Activated T-cell treated with anti-CD3 and anti-CD28 coated beads, Interleukin-2, amount 50 U/mL, for 48 hours (primary cell): ENCODE measurements at regions not wholly inside any gene's neighbourhood (a gene's known extent, or its start where the extent isn't known, plus 50 kb on each side); places are given as distances from the start of the nearest gene placed in this dataset.
A peak's percentile ranks its signal among the peaks of the same experiment; 100 is the strongest.

Experiments used
- DNase-seq, 2 experiments: peaks; one replicate each; pipeline ENCODE4 v3.0.0-alpha.2; 2020

DNA sequence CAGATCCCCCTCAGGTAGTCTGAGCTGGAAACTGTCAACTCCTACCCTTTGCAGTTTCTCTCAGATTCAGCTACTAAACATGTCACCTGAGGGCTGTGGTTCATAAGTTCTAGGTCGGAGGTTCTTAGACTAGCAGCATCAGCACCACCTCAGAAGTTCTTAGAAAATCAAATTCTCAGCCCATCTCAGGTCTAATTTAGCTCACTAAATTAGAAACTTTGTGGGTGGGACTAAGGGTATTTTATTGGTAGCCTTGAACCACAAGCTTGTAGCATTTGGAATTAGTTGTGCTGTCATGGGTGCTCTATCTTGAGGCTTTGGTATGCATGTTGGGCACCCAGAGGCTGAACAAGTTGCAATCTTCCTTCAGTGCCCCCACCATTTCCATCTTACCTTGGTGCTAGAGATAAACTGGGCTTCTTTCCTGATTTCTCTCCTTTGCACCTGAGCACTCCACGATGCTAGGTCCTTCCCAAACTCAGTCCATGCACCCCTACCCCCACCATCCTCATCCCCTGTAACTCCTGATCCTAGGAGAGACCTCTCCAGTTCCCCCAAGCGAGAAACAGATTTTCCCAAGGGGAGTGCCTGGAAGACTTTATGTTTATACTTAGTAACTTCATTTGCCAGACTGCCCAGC is 54.2 kb downstream of the S1PR1 start:
- DNase-seq = peak; percentile 38 to 49

- DNase-seq = peak; percentile 51 to 57
Measured at GRCh38 chr1:101291562-101292380, 55.0 kb downstream of the S1PR1 start.

DNA sequence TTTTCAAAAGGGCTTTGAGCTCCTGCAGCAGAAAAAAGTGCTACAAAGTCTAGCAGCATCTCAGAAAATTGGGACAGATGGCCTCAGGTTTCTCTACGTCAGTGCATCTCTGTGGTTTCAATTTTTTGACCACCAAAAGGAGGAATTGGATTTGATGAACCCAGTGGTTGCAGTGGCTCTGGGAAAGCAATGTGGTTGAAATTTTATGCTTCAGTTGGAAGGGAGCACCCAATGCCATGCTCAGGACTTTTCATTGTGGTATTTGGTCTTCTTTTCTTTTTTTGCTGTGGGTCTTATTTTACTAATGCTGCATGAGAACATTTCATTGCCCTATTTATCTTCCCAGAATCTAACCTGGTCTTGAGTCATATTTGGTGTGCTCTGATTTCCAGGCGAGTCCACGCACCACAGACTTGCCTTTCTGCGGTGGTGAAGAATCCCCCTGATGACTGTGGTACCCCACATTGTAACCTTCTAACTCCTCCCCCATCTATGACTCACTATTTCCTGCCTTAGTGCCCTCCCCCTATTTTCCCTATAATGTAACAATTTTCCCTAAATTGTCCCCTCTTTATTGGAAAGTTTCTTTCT is 56.7 kb downstream of the S1PR1 start:
- DNase-seq = peak in 1 of 2 experiments; percentile 67

DNA sequence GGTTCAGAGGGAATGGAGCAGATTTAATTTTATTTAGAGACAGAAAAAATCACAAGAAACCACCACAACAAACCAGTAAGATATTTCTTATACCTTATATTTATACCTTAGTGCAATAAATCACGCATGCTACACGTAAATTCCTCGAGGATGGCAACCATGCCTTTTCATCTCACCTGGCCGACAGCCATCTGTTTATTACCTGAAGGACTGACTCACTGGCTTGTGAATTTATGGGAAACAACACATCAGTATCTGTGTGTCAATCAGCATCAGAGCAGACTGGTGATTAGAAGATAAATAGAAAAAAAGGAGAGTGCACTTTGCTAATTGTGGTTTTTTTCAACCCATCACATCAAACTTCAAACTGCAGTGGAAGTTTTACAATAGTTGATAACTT is 58.4 kb downstream of the S1PR1 start:
- no peak for DNase-seq

DNA sequence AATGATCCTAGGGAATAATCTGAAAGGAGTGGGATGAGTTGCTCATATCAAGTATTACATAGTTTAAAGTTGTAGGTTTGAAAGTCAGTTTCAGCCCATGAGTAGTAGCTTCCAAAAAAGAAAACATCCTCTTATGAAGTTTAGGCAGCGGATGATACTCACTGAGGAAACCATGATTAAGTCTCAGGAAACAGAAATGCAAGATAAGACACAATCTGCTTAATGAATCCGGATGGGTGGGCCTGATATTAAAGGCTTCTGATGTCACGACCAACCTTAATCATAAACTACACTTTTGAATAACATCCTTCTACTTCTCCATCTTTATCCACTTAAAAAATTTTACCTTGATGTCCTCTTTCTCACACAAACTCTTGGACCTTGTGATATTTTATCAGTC is 61.8 kb downstream of the S1PR1 start:
- DNase-seq = no peak

GRCh38 chr1:101299141-101299540 is 62.3 kb downstream of the S1PR1 start:
- DNase-seq = no peak

DNA sequence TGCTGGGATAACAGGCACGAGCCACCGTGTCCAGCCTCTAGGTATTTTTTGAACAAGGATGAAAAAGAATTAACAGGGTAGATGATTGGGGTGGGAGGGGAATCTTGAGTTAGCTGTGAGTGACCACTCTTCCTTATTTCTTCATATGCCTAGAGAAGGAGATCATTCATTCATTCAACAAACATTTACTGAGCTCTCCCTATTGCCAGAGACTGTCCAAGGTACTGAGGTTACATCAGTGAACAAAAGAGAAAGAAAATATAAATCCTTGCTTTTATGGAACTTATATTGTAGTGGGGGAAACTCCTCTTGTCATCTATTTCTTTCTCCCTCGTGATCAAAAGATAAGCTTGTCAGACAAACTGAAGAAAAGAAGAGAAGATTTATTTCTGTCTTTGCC is 62.9 kb downstream of the S1PR1 start:
- DNase-seq = no peak

GRCh38 chr1:101300916-101301315 is 64.1 kb downstream of the S1PR1 start:
- DNase-seq = no peak

DNA sequence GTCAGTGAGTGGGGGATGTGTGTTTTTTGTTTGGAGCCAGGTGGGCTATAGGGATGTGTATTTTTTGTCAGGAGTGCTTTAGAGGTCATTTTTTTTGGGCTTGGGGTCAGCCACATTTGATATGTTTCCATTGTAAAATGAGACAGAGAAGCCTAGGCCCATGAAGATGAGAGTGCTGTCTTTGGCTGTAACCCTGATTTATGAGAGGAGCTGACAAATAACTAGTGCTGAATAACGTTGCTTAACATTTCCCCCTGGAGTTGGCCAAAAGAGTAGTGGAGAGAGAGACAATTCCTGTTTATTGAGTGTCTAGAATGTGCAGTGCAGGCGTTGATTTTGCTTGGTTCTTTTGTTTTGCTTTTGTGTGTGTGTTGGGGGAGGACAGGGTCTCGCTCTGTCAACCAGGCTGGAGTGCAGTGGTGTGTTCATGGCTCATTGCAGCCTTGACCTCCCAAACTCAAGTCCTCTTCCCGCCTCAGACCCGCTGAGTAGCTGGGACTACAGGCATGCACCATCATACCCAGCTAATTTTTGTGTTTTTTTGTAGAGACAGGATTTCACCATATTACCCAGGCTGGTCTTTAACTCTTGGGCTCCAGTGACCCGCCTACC is 64.7 kb downstream of the S1PR1 start:
- no peak for DNase-seq

- no peak for DNase-seq
Measured at GRCh38 chr1:101302831-101303511, 66.2 kb downstream of the S1PR1 start.

- DNase-seq = no peak
Measured at GRCh38 chr1:101307985-101308689, 71.3 kb downstream of the S1PR1 start.

- DNase-seq = no peak
Measured at GRCh38 chr1:101308935-101309333, 72.1 kb downstream of the S1PR1 start.

DNA sequence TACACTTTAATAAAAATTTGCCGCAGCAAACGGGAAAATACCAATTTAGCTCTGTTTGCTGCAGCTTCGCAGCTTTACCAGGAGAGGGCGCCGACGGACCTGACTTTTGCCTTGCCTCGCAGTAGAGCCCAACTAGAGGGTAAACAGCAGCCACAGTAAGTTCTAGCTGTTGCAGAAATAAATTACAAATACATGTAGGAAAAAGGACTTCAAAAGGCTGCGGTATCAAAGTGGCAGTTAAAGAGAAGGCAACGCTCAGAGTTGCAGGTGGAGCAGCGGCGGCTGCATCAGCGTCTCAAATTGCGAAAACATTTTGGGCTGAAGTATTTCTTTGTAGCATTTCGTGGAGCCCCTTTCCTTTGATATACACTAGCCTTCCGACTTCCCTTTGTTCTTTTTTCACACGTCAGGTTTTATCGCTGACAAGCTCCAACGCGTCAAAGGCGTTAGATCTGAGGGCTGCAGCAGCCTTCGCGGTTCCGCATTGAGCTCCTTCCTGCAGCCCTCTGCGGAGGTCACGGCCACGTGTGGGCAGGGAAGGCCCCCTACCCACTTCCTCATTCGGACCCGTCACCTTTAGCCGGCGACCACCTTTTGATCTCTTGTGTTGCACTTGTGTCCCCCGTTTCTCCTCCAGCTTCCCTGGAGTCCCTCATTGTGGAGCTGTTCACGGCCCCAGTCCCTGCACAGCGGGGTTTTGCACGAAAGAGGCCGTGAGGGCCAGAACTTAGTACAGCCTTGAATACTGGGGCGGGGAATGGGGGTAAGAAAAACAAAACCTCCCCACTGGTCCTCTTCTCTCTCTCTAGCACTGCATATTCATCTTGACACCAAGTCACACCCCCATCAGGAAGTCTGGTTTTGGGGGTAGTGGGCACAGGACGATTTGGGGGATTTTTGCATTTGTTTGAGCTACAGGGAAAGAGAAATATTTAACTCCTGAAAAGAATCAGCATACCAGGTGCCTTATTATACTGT is 72.8 kb downstream of the S1PR1 start:
- peak; percentile 72 to 76 for DNase-seq

DNA sequence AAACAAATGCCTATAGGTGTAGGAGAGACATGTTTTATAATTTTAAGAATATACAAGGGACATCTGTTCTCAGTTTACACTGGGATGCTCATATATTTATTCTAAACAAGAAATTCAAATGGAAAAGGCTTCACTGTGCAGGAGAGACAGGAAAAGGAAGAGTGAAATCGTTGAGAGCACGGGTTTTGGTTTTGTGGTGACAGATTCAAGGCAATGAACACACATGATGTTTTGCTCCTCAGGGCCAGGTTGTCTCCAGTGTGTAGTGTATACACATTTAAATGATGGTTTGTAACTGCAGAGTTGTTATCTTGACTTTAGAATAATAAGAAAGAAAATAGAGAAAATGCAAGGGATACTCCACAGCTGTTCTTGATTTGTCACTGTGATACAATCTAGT is 73.7 kb downstream of the S1PR1 start:
- no peak for DNase-seq

DNA sequence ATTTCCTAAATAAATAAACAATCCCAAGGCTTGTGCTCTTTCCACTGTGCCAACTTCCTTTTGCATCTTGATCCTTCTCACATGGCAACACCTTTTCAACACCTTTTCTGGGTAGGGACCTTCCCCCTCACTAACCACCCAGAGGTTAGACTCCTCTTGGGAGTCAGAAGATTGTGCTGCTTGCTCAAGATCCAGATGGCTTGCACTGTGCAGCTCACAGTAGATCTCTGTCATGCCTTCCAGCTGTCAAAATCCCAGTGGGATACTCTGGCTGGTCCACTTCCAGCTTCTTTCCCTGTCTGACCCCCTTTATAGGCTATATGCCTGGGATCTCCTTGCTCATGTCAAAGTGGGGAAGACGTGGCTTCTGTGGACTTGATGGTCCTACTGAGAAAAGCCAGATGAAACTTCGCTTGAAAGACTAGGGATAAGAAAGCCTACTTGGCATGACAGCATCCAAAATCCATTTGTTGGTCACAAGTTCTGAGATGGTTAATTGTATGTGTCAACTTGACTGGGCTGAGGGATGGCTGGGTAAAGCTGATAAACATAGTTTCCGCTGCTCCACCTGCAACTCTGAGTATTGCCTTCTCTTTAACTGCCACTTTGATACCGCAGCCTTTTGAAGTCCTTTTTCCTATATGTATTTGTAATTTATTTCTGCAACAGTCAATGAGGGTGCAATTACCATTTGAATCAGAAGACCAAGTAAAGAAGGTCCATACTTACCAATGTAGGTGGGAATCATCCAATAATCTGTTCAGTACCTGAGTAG is 74.5 kb downstream of the S1PR1 start:
- no peak for DNase-seq

- DNase-seq = no peak
Measured at GRCh38 chr1:101312147-101312546, 75.3 kb downstream of the S1PR1 start.

GRCh38 chr1:101313356-101313755 is 76.5 kb downstream of the S1PR1 start:
- no peak for DNase-seq

- DNase-seq = peak; percentile 52 to 58
Measured at GRCh38 chr1:101314244-101314643, 77.4 kb downstream of the S1PR1 start.

- no peak for DNase-seq
Measured at GRCh38 chr1:101316256-101316655, 79.4 kb downstream of the S1PR1 start.

GRCh38 chr1:101316799-101317198 is 80.0 kb downstream of the S1PR1 start:
- no peak for DNase-seq
